ENCODE measurements at regions not wholly inside any gene's neighbourhood (a gene's known extent, or its start where the extent isn't known, plus 50 kb on each side); places are given as distances from the start of the nearest gene placed in this dataset.

- no peak overlapping the region for H3K4me3 ChIP-seq (ENCODE audit: low read depth, low read length)
- TF ChIP-seq, protein P1, sequence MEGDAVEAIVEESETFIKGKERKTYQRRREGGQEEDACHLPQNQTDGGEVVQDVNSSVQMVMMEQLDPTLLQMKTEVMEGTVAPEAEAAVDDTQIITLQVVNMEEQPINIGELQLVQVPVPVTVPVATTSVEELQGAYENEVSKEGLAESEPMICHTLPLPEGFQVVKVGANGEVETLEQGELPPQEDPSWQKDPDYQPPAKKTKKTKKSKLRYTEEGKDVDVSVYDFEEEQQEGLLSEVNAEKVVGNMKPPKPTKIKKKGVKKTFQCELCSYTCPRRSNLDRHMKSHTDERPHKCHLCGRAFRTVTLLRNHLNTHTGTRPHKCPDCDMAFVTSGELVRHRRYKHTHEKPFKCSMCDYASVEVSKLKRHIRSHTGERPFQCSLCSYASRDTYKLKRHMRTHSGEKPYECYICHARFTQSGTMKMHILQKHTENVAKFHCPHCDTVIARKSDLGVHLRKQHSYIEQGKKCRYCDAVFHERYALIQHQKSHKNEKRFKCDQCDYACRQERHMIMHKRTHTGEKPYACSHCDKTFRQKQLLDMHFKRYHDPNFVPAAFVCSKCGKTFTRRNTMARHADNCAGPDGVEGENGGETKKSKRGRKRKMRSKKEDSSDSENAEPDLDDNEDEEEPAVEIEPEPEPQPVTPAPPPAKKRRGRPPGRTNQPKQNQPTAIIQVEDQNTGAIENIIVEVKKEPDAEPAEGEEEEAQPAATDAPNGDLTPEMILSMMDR (IDR thresholded peaks at IDR 0.05; ENCODE audit: insufficient read depth, low read depth, low read length, missing control alignments) = no peak
- DNase-seq (ENCODE audit: low read depth) = no peak
Observed at GRCh38 chr14:24715239-24715638, 81.2 kb upstream of the GZMB start.

DNA sequence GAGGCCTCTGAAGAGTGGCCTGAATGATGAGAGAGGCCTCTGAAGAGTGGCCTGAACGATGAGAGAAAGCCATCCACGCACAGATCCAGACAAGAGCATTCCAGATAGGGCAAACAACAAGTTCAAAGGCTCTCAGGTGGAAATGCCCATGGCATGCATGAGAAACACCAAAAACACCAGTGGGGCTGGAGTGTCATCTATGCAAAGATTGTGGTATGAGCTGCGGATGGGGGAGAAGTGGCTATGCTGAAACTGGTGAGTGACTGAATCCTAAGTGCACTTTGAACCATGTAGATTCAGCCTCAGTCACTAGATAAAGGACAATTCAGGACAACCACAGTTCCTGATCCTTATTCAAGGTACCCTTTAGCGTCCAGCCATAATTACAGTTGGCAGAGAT is 79.4 kb upstream of the GZMB start:
- peak; percentile 45 for DNase-seq (ENCODE audit: low read depth)
- no peak overlapping the region for H3K4me3 ChIP-seq (ENCODE audit: low read depth, low read length)
- TF ChIP-seq, protein P1 (IDR thresholded peaks at IDR 0.05; ENCODE audit: insufficient read depth, low read depth, low read length, missing control alignments) = no peak

GRCh38 chr14:24712909-24713308 is 78.9 kb upstream of the GZMB start:
- no peak overlapping the region for H3K4me3 ChIP-seq (ENCODE audit: low read depth, low read length)

GRCh38 chr14:24712374-24712773 is 78.4 kb upstream of the GZMB start:
- TF ChIP-seq, protein P1 (IDR thresholded peaks at IDR 0.05; ENCODE audit: insufficient read depth, low read depth, low read length, missing control alignments) = no peak

More at GRCh38 chr14:24712909-24713308, 78.9 kb upstream of the GZMB start:
- TF ChIP-seq, protein P1 (IDR thresholded peaks at IDR 0.05; ENCODE audit: insufficient read depth, low read depth, low read length, missing control alignments) = no peak
- DNase-seq (ENCODE audit: low read depth) = no peak

GRCh38 chr14:24710403-24711112 is 76.6 kb upstream of the GZMB start:
- DNase-seq (ENCODE audit: low read depth) = peak; percentile 73
- no peak overlapping the region for H3K4me3 ChIP-seq (ENCODE audit: low read depth, low read length)
- TF ChIP-seq, protein P1 (IDR thresholded peaks at IDR 0.05; ENCODE audit: insufficient read depth, low read depth, low read length, missing control alignments) = peak; percentile 84

More at GRCh38 chr14:24712374-24712773, 78.4 kb upstream of the GZMB start:
- H3K4me3 ChIP-seq (ENCODE audit: low read depth, low read length) = no peak overlapping the region
- no peak for DNase-seq (ENCODE audit: low read depth)

- H3K4me3 ChIP-seq (ENCODE audit: low read depth, low read length) = no peak overlapping the region
- TF ChIP-seq, protein P1 (IDR thresholded peaks at IDR 0.05; ENCODE audit: insufficient read depth, low read depth, low read length, missing control alignments) = no peak
- no peak for DNase-seq (ENCODE audit: low read depth)
Observed at GRCh38 chr14:24708684-24709083, 74.7 kb upstream of the GZMB start.

GRCh38 chr14:24706351-24706750 is 72.4 kb upstream of the GZMB start:
- no peak for DNase-seq (ENCODE audit: low read depth)
- TF ChIP-seq, protein P1 (IDR thresholded peaks at IDR 0.05; ENCODE audit: insufficient read depth, low read depth, low read length, missing control alignments) = no peak
- H3K4me3 ChIP-seq (ENCODE audit: low read depth, low read length) = no peak overlapping the region
